ENCODE measurements at regions not wholly inside any gene's neighbourhood (a gene's known extent, or its start where the extent isn't known, plus 50 kb on each side); places are given as distances from the start of the nearest gene placed in this dataset.

GRCh38 chr1:55399346-55399745, 184.2 kb upstream of the USP24 start:
- TF ChIP-seq POLR2AphosphoS5 (IDR thresholded peaks at IDR 0.05) (no peak), CTCF (IDR thresholded peaks at IDR 0.05) (no peak), POLR2A (IDR thresholded peaks at IDR 0.05) (no peak)
- no peak overlapping the region for H3K27ac ChIP-seq
- intact Hi-C loops (cut with DNase I): no loop called here
- 25% methylated on average over 5 of the region's 5 CpGs for WGBS
- H3K9me3 ChIP-seq: no peaks in the 10 kb centered on the region
- no peaks in the 10 kb centered on the region for H3K27me3 ChIP-seq (replicated peaks; ENCODE audit: insufficient read depth)
- no peaks in the 10 kb centered on the region for H3K4me1 ChIP-seq (replicated peaks)
- no peaks in the 10 kb centered on the region for H3K36me3 ChIP-seq
- H3K4me3 ChIP-seq: no peak overlapping the region
- no peak for DNase-seq (ENCODE audit: low spot score)

- Histone ChIP-seq H3K4me1 (replicated peaks) (no peaks in the 10 kb centered on the region), H3K36me3 (no peaks in the 10 kb centered on the region), H3K27me3 (replicated peaks; ENCODE audit: insufficient read depth) (no peaks in the 10 kb centered on the region), H3K4me3 (no peak overlapping the region), H3K27ac (no peak overlapping the region), H3K9me3 (no peaks in the 10 kb centered on the region)
- no peak for TF ChIP-seq CTCF (IDR thresholded peaks at IDR 0.05)
- no peak for TF ChIP-seq POLR2AphosphoS5 (IDR thresholded peaks at IDR 0.05)
- no peak for TF ChIP-seq POLR2A (IDR thresholded peaks at IDR 0.05)
- DNase-seq (ENCODE audit: low spot score): no peak
- intact Hi-C loops (cut with DNase I): no loop called here
- 67% methylated on average over 5 of the region's 5 CpGs for WGBS
Measured at GRCh38 chr1:55396381-55396891, 181.3 kb upstream of the USP24 start.

- Histone ChIP-seq H3K27ac (no peak overlapping the region), H3K4me1 (replicated peaks) (no peaks in the 10 kb centered on the region), H3K9me3 (no peaks in the 10 kb centered on the region), H3K36me3 (no peaks in the 10 kb centered on the region), H3K4me3 (no peak overlapping the region), H3K27me3 (replicated peaks; ENCODE audit: insufficient read depth) (no peaks in the 10 kb centered on the region)
- no peak for TF ChIP-seq POLR2A (IDR thresholded peaks at IDR 0.05)
- no peak for TF ChIP-seq CTCF (IDR thresholded peaks at IDR 0.05)
- TF ChIP-seq POLR2AphosphoS5 (IDR thresholded peaks at IDR 0.05): no peak
- DNase-seq (ENCODE audit: low spot score): no peak
- intact Hi-C loops (cut with DNase I): no loop called here
Measured at GRCh38 chr1:55388960-55389359, 173.8 kb upstream of the USP24 start.

- H3K27me3 ChIP-seq (replicated peaks; ENCODE audit: insufficient read depth): no peaks in the 10 kb centered on the region
- H3K36me3 ChIP-seq: no peaks in the 10 kb centered on the region
- TF ChIP-seq POLR2AphosphoS5 (IDR thresholded peaks at IDR 0.05) (no peak), CTCF (IDR thresholded peaks at IDR 0.05) (no peak), POLR2A (IDR thresholded peaks at IDR 0.05) (no peak)
- no peaks in the 10 kb centered on the region for H3K9me3 ChIP-seq
- H3K4me3 ChIP-seq: no peak overlapping the region
- H3K27ac ChIP-seq: no peak overlapping the region
- 94% methylated on average over 2 of the region's 2 CpGs for WGBS
- no peak for DNase-seq (ENCODE audit: low spot score)
- intact Hi-C loops (cut with DNase I): no loop called here
- H3K4me1 ChIP-seq (replicated peaks): no peaks in the 10 kb centered on the region
Measured at GRCh38 chr1:55387145-55387544, 172.0 kb upstream of the USP24 start.

GRCh38 chr1:55386456-55386855, 171.3 kb upstream of the USP24 start:
- Histone ChIP-seq H3K27ac (no peak overlapping the region), H3K4me3 (no peak overlapping the region), H3K9me3 (no peaks in the 10 kb centered on the region), H3K36me3 (no peaks in the 10 kb centered on the region), H3K4me1 (replicated peaks) (no peaks in the 10 kb centered on the region), H3K27me3 (replicated peaks; ENCODE audit: insufficient read depth) (no peaks in the 10 kb centered on the region)
- no peak for DNase-seq (ENCODE audit: low spot score)
- WGBS: 76% methylated on average over 4 of the region's 4 CpGs
- TF ChIP-seq POLR2A (IDR thresholded peaks at IDR 0.05) (no peak), CTCF (IDR thresholded peaks at IDR 0.05) (no peak), POLR2AphosphoS5 (IDR thresholded peaks at IDR 0.05) (no peak)
- intact Hi-C loops (cut with DNase I): no loop called here

Measured in prostate gland (tissue), 2 donors.